Right renal cortex interstitium (tissue), 3 donors: ENCODE measurements at regions not wholly inside any gene's neighbourhood (a gene's known extent, or its start where the extent isn't known, plus 50 kb on each side); places are given as distances from the start of the nearest gene placed in this dataset.

Source experiments
- DNase-seq, 3 donors: peaks; one replicate each; pipeline ENCODE4 v3.0.0-alpha.2; 2013; ENCODE audit warnings: low read depth in 3 of 3, low spot score in 2 of 3

GRCh38 chr7:91812388-91812787, 68.1 kb downstream of the MTERF1 start:
- no peak for DNase-seq

DNA sequence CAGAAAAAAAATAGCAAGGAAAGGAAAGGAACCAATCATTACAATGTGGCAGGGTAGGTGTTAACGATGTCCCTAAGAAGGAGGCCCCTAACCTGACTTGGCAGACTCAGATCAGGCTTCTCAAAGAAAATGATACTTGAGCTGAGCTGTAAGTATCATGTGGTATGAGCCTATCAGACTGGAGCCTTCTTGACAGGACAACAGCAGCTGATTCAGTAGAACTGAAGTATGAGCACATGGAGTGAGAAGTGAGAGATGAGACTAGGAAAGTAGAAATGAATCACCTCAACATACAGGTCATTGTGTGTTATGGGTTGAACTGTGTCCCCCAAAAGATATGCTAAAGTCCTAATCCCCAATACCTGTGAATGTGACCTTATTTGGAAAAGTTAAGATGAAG, 66.3 kb downstream of the MTERF1 start:
- no peak for DNase-seq
